ENCODE measurements at regions not wholly inside any gene's neighbourhood (a gene's known extent, or its start where the extent isn't known, plus 50 kb on each side); places are given as distances from the start of the nearest gene placed in this dataset.

- CTCF ChIA-PET = no interaction called here
- BruUV-seq (replicated peaks) = no TSS peak
- H3K79me2 ChIP-seq (ENCODE audit: low read length) = no peaks in the 10 kb centered on the region
Observed at GRCh38 chr12:18990856-18991255, 138.7 kb upstream of the PLEKHA5 start.

DNA sequence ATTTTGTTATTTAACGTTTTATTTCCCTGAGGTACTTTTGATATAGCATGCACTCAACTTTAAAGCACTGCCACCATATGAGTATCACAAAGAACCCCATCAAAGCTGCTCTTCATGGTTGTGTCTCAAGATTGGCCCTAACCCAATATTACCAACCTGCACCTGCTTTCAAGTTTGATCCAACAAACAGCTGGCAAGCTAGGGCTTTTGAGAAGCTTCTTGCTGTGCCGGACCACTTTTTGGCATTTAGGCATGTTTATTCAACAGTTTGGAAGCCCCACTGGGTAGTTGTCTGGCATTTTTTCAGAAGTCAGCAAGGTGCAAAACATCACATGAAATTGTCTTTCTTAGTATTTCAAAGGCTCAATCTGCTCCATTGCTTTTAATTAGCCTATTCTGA lies 137.2 kb upstream of the PLEKHA5 start:
- intact Hi-C loops (cut with micrococcal nuclease) = no loop called here
- no peaks in the 10 kb centered on the region for H3K4me1 ChIP-seq (ENCODE audit: insufficient read depth, low read length)
- TF ChIP-seq EZH2 (IDR thresholded peaks at IDR 0.05; ENCODE audit: low read length, unreplicated experiment) (no peak), EZH2phosphoT487 (IDR thresholded peaks at IDR 0.05; ENCODE audit: borderline replicate concordance, low read length) (no peak), CTCF (conservative IDR thresholded peaks at IDR 0.05; ENCODE audit: low read depth, low read length) (no peak)
- H3K9me3 ChIP-seq (ENCODE audit: low read length) = no peaks in the 10 kb centered on the region
- H3K4me2 ChIP-seq (ENCODE audit: low read length) = no peak overlapping the region
- BruUV-seq (replicated peaks) = no TSS peak
- no peaks in the 10 kb centered on the region for H3K27me3 ChIP-seq (ENCODE audit: low read length)
- no peak overlapping the region for H2AFZ ChIP-seq (ENCODE audit: low read length)
- H3K27ac ChIP-seq (ENCODE audit: low read length) = no peak overlapping the region
- ATAC-seq (no peak), DNase-seq (no peak)
- POLR2A ChIA-PET (ENCODE audit: unreplicated experiment) = no interaction called here
- H3K9ac ChIP-seq (ENCODE audit: low read length) = no peak overlapping the region
- H3K9me2 ChIP-seq (replicated peaks; ENCODE audit: low read length) = no peaks in the 10 kb centered on the region
- H3K79me2 ChIP-seq (ENCODE audit: low read length) = no peaks in the 10 kb centered on the region
- H3K36me3 ChIP-seq (ENCODE audit: low read depth, low read length) = no peaks in the 10 kb centered on the region
- CTCF ChIA-PET = no interaction called here
- no peaks in the 10 kb centered on the region for H3F3A ChIP-seq (ENCODE audit: low read length, unreplicated experiment)
- H3K4me3 ChIP-seq (ENCODE audit: low read length) = no peak overlapping the region
- no peaks in the 10 kb centered on the region for H4K20me1 ChIP-seq (ENCODE audit: low read length)

More at GRCh38 chr12:18990856-18991255, 138.7 kb upstream of the PLEKHA5 start:
- Histone ChIP-seq H3K4me3 (ENCODE audit: low read length) (no peak overlapping the region), H3K9ac (ENCODE audit: low read length) (no peak overlapping the region), H3K9me2 (replicated peaks; ENCODE audit: low read length) (no peaks in the 10 kb centered on the region), H3K27me3 (ENCODE audit: low read length) (no peaks in the 10 kb centered on the region), H4K20me1 (ENCODE audit: low read length) (no peaks in the 10 kb centered on the region), H3K4me2 (ENCODE audit: low read length) (no peak overlapping the region), H3K36me3 (ENCODE audit: low read depth, low read length) (no peaks in the 10 kb centered on the region), H3K27ac (ENCODE audit: low read length) (no peak overlapping the region), H2AFZ (ENCODE audit: low read length) (no peak overlapping the region), H3F3A (ENCODE audit: low read length, unreplicated experiment) (no peaks in the 10 kb centered on the region), H3K4me1 (ENCODE audit: insufficient read depth, low read length) (no peaks in the 10 kb centered on the region), H3K9me3 (ENCODE audit: low read length) (no peaks in the 10 kb centered on the region)
- TF ChIP-seq EZH2phosphoT487 (IDR thresholded peaks at IDR 0.05; ENCODE audit: borderline replicate concordance, low read length) = no peak
- no peak for TF ChIP-seq CTCF (conservative IDR thresholded peaks at IDR 0.05; ENCODE audit: low read depth, low read length)
- TF ChIP-seq EZH2 (IDR thresholded peaks at IDR 0.05; ENCODE audit: low read length, unreplicated experiment) = no peak
- DNase-seq (no peak), ATAC-seq (no peak)
- intact Hi-C loops (cut with micrococcal nuclease) = no loop called here
- POLR2A ChIA-PET (ENCODE audit: unreplicated experiment) = no interaction called here

GRCh38 chr12:18998343-18999261 lies 130.9 kb upstream of the PLEKHA5 start:
- CTCF ChIA-PET = no interaction called here
- peak; percentile 74 for ATAC-seq
- H3K9ac ChIP-seq (ENCODE audit: low read length) = no peak overlapping the region

More at GRCh38 chr12:18998343-18999261, 130.9 kb upstream of the PLEKHA5 start:
- Histone ChIP-seq H3K27ac (ENCODE audit: low read length) (peak overlapping the region; percentile 64), H3F3A (ENCODE audit: low read length, unreplicated experiment) (no peaks in the 10 kb centered on the region), H3K79me2 (ENCODE audit: low read length) (no peaks in the 10 kb centered on the region), H3K4me3 (ENCODE audit: low read length) (no peak overlapping the region), H4K20me1 (ENCODE audit: low read length) (no peaks in the 10 kb centered on the region), H3K9me2 (replicated peaks; ENCODE audit: low read length) (no peaks in the 10 kb centered on the region), H3K9me3 (ENCODE audit: low read length) (no peaks in the 10 kb centered on the region), H3K4me2 (ENCODE audit: low read length) (0 out of 2 replicates have a peak overlapping the region, but pooled peaks have one; percentile 11), H2AFZ (ENCODE audit: low read length) (no peak overlapping the region), H3K4me1 (ENCODE audit: insufficient read depth, low read length) (peaks cover 20% of the 10 kb centered on the region), H3K27me3 (ENCODE audit: low read length) (no peaks in the 10 kb centered on the region), H3K36me3 (ENCODE audit: low read depth, low read length) (no peaks in the 10 kb centered on the region)
- POLR2A ChIA-PET (ENCODE audit: unreplicated experiment) = no interaction called here
- BruUV-seq (replicated peaks) = no TSS peak
- no peak for TF ChIP-seq EZH2phosphoT487 (IDR thresholded peaks at IDR 0.05; ENCODE audit: borderline replicate concordance, low read length)
- no peak for TF ChIP-seq EZH2 (IDR thresholded peaks at IDR 0.05; ENCODE audit: low read length, unreplicated experiment)
- TF ChIP-seq CTCF (conservative IDR thresholded peaks at IDR 0.05; ENCODE audit: low read depth, low read length) = no peak
- intact Hi-C loops (cut with micrococcal nuclease) = no loop called here
- peak; percentile 67 for DNase-seq

Data from PC-3 (cell line).